Epithelial cell of esophagus (primary cell): ENCODE measurements at regions not wholly inside any gene's neighbourhood (a gene's known extent, or its start where the extent isn't known, plus 50 kb on each side); places are given as distances from the start of the nearest gene placed in this dataset.

Experiments
- DNase-seq: peaks from one replicate; pipeline ENCODE4 v3.0.0; 2010; ENCODE audit warnings: low read depth
- H3K4me3 ChIP-seq: 2 replicates; pipeline ENCODE4 v1.5.1; 2011; ENCODE audit warnings: mild to moderate bottlenecking, low read length, control low read depth
- TF ChIP-seq, protein P1 (sequence below): IDR thresholded peaks from 2 replicates; pipeline ENCODE4 v1.5.1; 2011; ENCODE audit warnings: low read depth, mild to moderate bottlenecking, low read length, control low read depth, inconsistent platforms; ENCODE audit not compliant: insufficient read depth; ENCODE audit errors: missing control alignments

- no peak for DNase-seq
- TF ChIP-seq, protein P1, sequence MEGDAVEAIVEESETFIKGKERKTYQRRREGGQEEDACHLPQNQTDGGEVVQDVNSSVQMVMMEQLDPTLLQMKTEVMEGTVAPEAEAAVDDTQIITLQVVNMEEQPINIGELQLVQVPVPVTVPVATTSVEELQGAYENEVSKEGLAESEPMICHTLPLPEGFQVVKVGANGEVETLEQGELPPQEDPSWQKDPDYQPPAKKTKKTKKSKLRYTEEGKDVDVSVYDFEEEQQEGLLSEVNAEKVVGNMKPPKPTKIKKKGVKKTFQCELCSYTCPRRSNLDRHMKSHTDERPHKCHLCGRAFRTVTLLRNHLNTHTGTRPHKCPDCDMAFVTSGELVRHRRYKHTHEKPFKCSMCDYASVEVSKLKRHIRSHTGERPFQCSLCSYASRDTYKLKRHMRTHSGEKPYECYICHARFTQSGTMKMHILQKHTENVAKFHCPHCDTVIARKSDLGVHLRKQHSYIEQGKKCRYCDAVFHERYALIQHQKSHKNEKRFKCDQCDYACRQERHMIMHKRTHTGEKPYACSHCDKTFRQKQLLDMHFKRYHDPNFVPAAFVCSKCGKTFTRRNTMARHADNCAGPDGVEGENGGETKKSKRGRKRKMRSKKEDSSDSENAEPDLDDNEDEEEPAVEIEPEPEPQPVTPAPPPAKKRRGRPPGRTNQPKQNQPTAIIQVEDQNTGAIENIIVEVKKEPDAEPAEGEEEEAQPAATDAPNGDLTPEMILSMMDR, result no peak
- no peak overlapping the region for H3K4me3 ChIP-seq
Measured at GRCh38 chr2:100667801-100668200, 105.0 kb downstream of the PDCL3 start.

- TF ChIP-seq, protein P1, result no peak
Measured at GRCh38 chr2:100670232-100670631, 107.4 kb downstream of the PDCL3 start.

GRCh38 chr2:100673115-100673514 lies 110.3 kb downstream of the PDCL3 start:
- TF ChIP-seq, protein P1, result no peak
- DNase-seq, result no peak
- H3K4me3 ChIP-seq, result no peak overlapping the region

More at GRCh38 chr2:100670232-100670631, 107.4 kb downstream of the PDCL3 start:
- H3K4me3 ChIP-seq, result no peak overlapping the region
- no peak for DNase-seq

DNA sequence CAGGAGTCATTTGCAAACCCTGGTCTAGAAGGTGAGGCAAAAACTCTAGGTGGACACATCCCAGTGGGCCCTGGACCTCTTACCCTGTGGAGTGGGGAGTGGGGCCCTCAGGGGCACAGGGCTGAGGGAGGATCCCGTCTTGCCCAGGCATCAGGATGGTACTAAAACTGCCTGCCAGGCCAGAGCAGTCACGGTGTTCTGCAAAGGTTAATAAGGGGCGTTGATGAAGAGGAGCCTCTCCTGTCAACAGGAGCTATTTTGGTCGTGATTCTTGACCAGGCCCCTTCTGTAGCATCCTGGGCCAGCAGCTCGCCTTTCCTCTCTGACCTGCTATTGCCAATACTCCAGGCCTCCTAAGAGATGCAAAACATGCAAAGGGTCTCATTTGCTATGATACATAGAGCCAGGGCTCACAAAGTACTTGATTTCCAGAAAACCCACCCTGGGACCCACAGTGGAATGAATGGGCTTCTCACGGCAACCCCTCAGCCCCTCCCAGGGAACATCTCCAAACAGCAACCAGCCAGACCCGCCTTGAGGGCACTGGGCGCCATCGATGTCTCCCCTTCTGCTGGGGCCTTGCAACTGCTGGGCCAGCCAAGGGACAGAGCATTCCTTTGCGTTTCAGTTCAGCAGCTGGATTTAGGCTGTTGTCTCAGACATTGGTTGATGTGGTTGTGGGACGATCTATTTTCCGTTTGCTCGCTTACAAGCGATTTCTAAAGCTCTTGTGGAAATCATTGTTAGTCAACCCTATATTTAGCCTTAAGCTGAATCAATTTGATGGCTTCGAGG lies 111.1 kb downstream of the PDCL3 start:
- no peak overlapping the region for H3K4me3 ChIP-seq
- TF ChIP-seq, protein P1, result no peak
- DNase-seq, result no peak

GRCh38 chr2:100674666-100675065 lies 111.9 kb downstream of the PDCL3 start:
- H3K4me3 ChIP-seq, result no peak overlapping the region
- DNase-seq, result no peak
- TF ChIP-seq, protein P1, result no peak

GRCh38 chr2:100675373-100675772 lies 112.6 kb downstream of the PDCL3 start:
- DNase-seq, result no peak
- TF ChIP-seq, protein P1, result no peak
- no peak overlapping the region for H3K4me3 ChIP-seq

GRCh38 chr2:100675855-100676254 lies 113.1 kb downstream of the PDCL3 start:
- TF ChIP-seq, protein P1, result no peak
- DNase-seq, result no peak
- no peak overlapping the region for H3K4me3 ChIP-seq
